HG02973 (cell line): ENCODE measurements at regions not wholly inside any gene's neighbourhood (a gene's known extent, or its start where the extent isn't known, plus 50 kb on each side); places are given as distances from the start of the nearest gene placed in this dataset.

Experiments
- ATAC-seq: cut with Tn5 transposase; IDR thresholded peaks from one replicate; pipeline ENCODE4 v1.9.1; 2021; ENCODE audit warnings: moderate library complexity; ENCODE audit not compliant: unreplicated experiment

GRCh38 chr2:122883849-122884248 lies 1128.4 kb downstream of the TSN start:
- no peak for ATAC-seq

- ATAC-seq, result no peak
Measured at GRCh38 chr2:122884889-122885288, 1129.4 kb downstream of the TSN start.

GRCh38 chr2:122885436-122885835 lies 1130.0 kb downstream of the TSN start:
- ATAC-seq, result no peak

GRCh38 chr2:122886479-122887145 lies 1131.2 kb downstream of the TSN start:
- no peak for ATAC-seq

DNA sequence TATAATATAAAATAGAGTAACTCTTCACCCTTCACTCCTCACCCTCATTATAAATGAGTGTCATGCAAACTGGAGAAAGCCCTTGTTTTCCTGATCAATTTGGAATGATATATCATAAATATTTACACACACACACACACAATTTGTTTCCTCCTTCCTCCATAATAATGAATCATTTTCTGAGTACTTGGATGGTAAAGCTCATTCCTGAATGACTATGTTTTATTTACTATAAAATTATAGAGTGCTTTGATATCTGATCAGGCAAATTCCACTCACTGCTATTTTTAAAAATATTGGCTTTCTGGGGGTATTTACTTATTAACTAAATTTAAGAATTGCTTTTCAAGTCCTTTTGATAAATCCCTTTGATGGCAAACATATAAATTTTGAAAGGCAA lies 1125.5 kb upstream of the CNTNAP5 start:
- ATAC-seq, result no peak

GRCh38 chr2:122905431-122905830 lies 1119.7 kb upstream of the CNTNAP5 start:
- ATAC-seq, result no peak

- no peak for ATAC-seq
Measured at GRCh38 chr2:122908159-122908558, 1116.9 kb upstream of the CNTNAP5 start.

DNA sequence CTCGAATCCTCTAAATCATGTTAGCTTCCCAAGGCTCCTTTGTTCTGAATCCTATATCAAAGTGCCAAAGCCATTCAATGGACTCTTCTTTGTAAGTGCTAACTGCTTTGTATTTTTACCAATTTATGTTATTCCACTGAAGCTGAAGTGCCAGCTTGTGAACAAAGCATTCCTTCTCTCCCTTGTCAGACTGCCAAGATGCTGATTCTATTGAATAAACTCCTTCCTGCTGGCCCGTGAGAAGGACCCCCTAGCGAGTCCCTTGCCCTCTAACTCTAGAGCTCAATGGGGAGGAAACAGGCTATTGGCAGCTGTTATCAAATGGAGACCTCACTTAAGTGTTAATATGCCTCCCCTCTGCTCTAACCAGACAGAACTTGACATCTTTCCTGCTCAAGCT lies 1097.9 kb upstream of the CNTNAP5 start:
- ATAC-seq, result no peak

DNA sequence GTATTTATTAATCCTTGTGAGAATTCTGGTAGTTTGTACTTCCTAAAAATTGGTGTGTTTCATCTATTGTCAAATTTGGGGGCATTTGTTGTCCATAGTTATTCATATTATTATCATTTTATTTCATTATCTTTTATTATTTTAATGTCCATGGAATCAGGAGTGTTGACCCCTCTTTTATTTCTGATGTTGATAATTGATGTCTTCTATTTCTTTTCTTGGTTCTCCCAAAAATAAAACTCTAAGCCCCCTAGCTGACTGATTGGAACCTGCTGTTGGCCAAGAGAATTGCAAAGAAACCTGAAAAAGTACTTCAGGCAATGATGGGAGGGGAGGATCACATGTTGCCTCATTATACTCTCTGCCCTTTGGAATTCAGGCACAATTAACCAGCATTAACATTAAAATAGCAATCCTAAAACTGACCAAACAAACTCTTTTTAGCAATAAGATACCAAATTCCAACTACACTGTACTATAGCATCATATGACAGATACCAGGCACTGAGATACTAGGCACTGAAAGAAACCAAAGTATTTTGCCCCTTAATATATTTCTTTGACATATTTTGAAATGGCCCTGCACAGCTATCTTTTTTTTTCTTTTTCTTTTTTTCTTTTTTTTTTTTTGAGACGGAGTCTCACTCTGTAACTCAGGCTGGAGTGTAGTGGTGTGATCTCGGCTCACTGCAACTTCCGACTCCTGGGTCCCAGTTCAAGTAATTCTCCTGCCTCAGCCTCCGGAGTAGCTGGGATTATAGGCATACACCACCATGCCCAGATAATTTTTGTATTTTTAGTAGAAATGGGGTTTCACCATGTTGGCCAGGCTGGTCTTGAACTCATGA lies 1097.2 kb upstream of the CNTNAP5 start:
- ATAC-seq, result no peak

GRCh38 chr2:122929347-122929746 lies 1095.7 kb upstream of the CNTNAP5 start:
- no peak for ATAC-seq

- no peak for ATAC-seq
Measured at GRCh38 chr2:122935506-122935905, 1089.6 kb upstream of the CNTNAP5 start.

DNA sequence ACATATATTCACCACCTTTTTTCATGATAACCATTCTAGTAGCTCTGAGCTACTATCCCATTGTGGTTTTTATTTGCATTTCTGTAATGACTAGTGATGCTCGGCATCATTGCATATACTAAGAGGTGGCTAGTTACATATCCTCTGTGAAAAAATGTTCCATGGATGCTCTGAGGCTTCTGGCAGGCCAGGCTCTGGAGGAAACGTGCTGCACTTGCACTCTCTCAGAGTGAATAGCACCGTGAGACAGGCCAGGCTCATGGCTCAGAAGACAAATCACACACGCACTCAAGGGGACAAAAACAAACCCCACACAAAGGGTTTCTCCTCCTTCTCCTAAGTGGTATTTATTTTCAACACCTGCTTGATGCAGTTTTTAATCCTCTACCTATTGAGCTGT lies 1085.3 kb upstream of the CNTNAP5 start:
- no peak for ATAC-seq

GRCh38 chr2:122949523-122949922 lies 1075.6 kb upstream of the CNTNAP5 start:
- no peak for ATAC-seq

- no peak for ATAC-seq
Measured at GRCh38 chr2:122955776-122956175, 1069.3 kb upstream of the CNTNAP5 start.

DNA sequence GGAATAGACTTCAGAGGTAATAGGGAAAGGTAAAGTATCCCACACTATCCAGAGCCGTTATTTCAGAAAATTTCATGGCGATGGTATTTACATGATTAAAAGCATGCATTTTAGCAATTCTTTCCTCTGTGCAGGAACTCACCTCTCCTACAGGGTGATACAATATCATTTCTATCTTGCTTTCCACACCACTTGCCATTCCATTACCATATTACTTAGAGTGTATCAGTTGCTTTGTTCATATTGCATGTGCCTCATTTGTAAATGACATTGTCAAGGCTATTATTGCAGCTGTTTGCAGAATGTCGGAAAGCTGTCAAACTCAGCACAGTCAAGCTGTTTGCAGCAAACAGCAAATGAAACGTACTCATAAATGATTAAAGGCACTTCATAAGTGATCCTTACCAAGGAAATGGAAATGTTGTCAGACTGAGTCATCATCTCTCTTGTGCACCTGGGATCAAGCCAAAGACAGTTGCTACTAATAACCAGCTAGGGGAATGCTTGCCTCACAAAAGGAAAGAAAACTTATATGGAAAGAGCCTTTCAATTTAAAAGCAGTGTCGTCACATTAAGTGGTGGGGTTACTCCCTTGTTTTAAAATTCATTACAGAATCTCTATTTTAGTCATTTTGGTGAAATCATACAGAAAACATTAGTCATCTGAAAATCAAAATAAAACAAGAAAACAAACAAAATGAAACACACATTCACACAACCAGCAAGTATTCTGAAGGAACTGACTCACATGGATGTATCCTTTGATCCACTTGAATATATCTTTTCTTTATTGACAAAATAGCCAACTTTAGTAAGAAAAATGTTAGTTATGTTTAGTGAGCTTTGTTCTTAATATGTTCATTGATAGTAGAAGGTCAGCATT lies 1064.1 kb upstream of the CNTNAP5 start:
- no peak for ATAC-seq

- ATAC-seq, result no peak
Measured at GRCh38 chr2:122966461-122966860, 1058.6 kb upstream of the CNTNAP5 start.

GRCh38 chr2:122977580-122977979 lies 1047.5 kb upstream of the CNTNAP5 start:
- no peak for ATAC-seq

DNA sequence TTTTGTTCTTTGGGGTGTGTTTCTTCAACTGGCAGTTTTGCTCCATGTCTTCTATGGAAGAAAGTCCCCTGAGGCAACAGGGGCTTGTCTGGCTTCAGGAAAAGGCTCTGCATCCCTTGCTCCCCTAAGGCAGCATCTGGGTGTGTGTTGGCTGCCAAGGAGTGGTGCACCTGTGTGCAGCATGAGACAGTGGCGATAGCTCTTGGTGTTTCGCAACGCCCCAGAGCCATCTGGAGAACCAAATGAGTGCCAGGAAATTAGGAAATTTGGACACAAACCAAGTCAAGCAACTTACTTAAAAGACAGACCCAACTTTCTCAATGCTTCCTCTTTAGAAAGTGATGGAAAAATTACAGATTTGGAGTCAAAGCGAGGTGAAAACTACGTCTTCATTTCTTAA lies 1044.4 kb upstream of the CNTNAP5 start:
- ATAC-seq, result no peak

DNA sequence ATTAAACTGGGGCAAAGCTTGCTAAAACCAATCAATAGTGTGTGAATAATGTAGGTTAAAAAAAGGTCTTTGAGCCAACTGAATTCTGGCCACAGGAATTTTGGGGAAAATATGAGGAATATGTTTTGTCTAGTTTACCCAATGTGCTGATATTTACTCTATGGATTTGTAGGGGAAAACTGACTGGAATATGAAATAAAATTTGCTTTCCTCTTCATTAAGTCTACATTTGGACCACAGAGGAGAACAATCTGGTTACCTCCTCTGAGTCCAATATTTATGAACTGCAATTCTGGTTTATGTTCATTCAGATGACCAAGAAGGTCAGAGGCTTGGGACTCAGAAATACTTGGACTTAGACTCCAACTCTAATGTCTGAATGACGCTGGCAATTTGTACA lies 1042.2 kb upstream of the CNTNAP5 start:
- ATAC-seq, result no peak

DNA sequence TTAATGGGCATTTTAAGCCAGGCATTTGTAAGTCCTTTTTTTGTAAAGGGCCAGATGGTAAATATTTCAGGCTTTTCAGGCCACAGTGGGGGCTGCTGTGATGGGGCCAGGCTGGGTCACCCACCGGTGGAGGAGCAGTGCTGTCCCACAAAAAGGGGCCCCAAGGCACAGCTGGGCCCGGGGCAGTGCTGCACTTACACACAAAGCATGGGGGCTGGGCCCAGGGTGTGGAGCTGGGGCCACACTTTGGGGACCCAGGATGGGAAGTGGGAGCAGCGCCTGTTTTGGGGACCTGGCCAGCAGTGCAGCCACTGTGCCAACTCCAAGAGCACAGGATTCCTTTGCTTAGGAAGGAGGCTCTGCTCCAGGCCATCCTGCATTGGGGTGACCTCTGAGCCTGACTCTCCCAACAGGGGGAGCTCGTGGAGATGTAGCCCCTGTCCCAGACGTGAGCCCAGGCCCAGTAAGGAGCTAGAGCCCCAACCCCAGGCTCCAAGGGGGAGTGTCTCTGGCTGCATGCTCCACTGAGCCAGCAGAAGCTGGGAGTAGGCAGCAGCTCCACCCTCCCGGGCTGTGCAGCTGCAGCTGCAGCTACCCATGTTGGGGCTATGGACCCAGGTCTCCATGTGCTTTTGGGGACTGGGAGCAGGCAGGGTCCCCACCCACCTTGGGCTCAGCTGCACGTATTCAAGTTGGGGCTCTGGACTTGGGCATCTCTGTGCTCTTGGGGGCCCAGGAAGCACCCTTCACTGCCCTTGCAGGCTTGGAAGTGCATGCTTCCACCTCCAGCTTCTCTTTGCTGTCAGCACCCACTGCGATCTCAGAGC lies 1036.5 kb upstream of the CNTNAP5 start:
- no peak for ATAC-seq

DNA sequence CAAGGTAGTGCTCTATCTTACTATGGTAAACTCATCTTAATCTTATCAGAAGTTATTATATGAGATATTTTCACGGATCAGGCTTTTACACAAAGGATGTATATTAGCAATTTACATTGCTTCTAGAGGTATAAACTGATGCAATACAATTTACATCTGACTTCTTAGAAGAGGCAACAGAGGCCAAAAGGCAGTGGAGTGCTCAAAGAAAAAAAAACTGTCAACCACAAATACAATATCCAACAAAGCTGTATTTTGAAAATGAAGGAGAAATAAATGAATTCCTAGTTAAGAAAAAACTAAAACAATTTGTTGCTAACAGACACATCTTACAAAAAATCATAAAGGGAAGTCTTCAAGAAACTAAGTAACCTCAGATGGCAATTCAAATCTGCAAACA lies 1031.5 kb upstream of the CNTNAP5 start:
- ATAC-seq, result no peak
